Stimulated activated effector memory CD8-positive, alpha-beta T cell treated with anti-CD3 and anti-CD28 coated beads, Interleukin-12 subunit alpha, Interleukin-12 subunit beta, amount 100 ng/mL, for 72 hours (primary cell): ENCODE measurements at regions not wholly inside any gene's neighbourhood (a gene's known extent, or its start where the extent isn't known, plus 50 kb on each side); places are given as distances from the start of the nearest gene placed in this dataset.
"Not testable (repeated sequence)": the region's sequence is repeated elsewhere in the genome, so short reads cannot be mapped to it uniquely, and the experiment has no call there.

Source experiments
- ATAC-seq: fragments of 150-1000 bp; cut with Tn5 transposase; 2 replicates; pipeline ENCODE4 v1.10.0; 2021
- DNase-seq, 2 donors: peaks; one replicate each; pipeline ENCODE4 v3.0.0; 2021 to 2022; ENCODE audit warnings: low spot score in 2 of 2
- H3K27ac Mint-ChIP-seq: one replicate; pipeline ENCODE4 v1.8.0; 2022; ENCODE audit warnings: mild to moderate bottlenecking, mixed read lengths
- H3K36me3 Mint-ChIP-seq: one replicate; pipeline ENCODE4 v1.8.0; 2022; ENCODE audit warnings: mild to moderate bottlenecking, mixed read lengths
- H3K4me1 Mint-ChIP-seq: one replicate; pipeline ENCODE4 v1.8.0; 2022; ENCODE audit warnings: mixed read lengths
- H3K4me3 Mint-ChIP-seq: one replicate; pipeline ENCODE4 v1.8.0; 2022; ENCODE audit warnings: mild to moderate bottlenecking, mixed read lengths
- H3K9me3 Mint-ChIP-seq: one replicate; pipeline ENCODE4 v1.8.0; 2022; ENCODE audit warnings: mixed read lengths

- Mint-ChIP-seq H3K4me3 (no peak overlapping the region), H3K9me3 (peaks cover 3% of the 10 kb centered on the region), H3K36me3 (no peaks in the 10 kb centered on the region), H3K4me1 (no peaks in the 10 kb centered on the region), H3K27ac (no peak overlapping the region)
- ATAC-seq (no peak), DNase-seq (no peak)
Observed at GRCh38 chr6:98044791-98045470, 761.9 kb upstream of the MMS22L start.

- DNase-seq = no peak
- Mint-ChIP-seq H3K27ac (no peak overlapping the region), H3K9me3 (no peaks in the 10 kb centered on the region), H3K36me3 (no peaks in the 10 kb centered on the region), H3K4me3 (no peak overlapping the region), H3K4me1 (no peaks in the 10 kb centered on the region)
- no peak for ATAC-seq
Observed at GRCh38 chr6:98047164-98047563, 764.1 kb upstream of the MMS22L start.

GRCh38 chr6:98047871-98048270, 764.9 kb upstream of the MMS22L start:
- Mint-ChIP-seq H3K27ac (no peak overlapping the region), H3K9me3 (no peaks in the 10 kb centered on the region), H3K4me3 (no peak overlapping the region), H3K4me1 (no peaks in the 10 kb centered on the region), H3K36me3 (no peaks in the 10 kb centered on the region)
- ATAC-seq (no peak), DNase-seq (no peak)

GRCh38 chr6:98054453-98054852, 771.4 kb upstream of the MMS22L start:
- DNase-seq = no peak

GRCh38 chr6:98056955-98057354, 773.9 kb upstream of the MMS22L start:
- H3K9me3 Mint-ChIP-seq = peaks cover 3% of the 10 kb centered on the region
- no peak overlapping the region for H3K27ac Mint-ChIP-seq
- H3K4me1 Mint-ChIP-seq = no peaks in the 10 kb centered on the region
- DNase-seq (no peak), ATAC-seq (no peak)
- no peak overlapping the region for H3K4me3 Mint-ChIP-seq
- no peaks in the 10 kb centered on the region for H3K36me3 Mint-ChIP-seq

More at GRCh38 chr6:98054453-98054852, 771.4 kb upstream of the MMS22L start:
- Mint-ChIP-seq H3K9me3 (peaks cover 3% of the 10 kb centered on the region), H3K36me3 (no peaks in the 10 kb centered on the region), H3K27ac (no peak overlapping the region), H3K4me1 (no peaks in the 10 kb centered on the region), H3K4me3 (no peak overlapping the region)
- ATAC-seq = no peak

DNA sequence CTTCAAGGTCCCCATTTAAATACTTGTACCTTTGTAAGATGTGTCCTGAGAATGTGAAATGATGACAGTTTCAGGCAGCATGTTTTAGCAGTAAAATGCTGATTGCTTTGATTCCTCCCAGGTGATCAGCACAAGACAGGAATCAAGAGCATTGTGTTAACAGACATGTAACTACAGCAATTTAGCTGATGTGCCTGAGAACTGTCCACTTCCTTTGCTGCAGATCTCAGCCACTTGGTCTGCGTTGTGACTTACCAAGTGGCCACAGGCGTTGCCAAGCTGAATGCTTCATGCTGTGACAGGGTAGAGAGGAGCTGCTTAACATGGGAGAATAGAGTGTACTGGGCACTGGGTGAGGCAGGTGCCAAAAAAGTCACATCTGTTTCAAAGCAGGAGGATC, 767.0 kb upstream of the POU3F2 start:
- H3K9me3 Mint-ChIP-seq = peaks cover 5% of the 10 kb centered on the region
- H3K4me3 Mint-ChIP-seq = no peak overlapping the region
- no peaks in the 10 kb centered on the region for H3K36me3 Mint-ChIP-seq
- ATAC-seq = peak; percentile 24
- no peaks in the 10 kb centered on the region for H3K4me1 Mint-ChIP-seq
- DNase-seq = no peak
- H3K27ac Mint-ChIP-seq = no peak overlapping the region

GRCh38 chr6:98088537-98088936, 745.8 kb upstream of the POU3F2 start:
- H3K9me3 Mint-ChIP-seq = peaks cover 14% of the 10 kb centered on the region
- DNase-seq, H3K4me3 Mint-ChIP-seq, H3K36me3 Mint-ChIP-seq, ATAC-seq, H3K4me1 Mint-ChIP-seq, H3K27ac Mint-ChIP-seq: not testable (repeated sequence)

DNA sequence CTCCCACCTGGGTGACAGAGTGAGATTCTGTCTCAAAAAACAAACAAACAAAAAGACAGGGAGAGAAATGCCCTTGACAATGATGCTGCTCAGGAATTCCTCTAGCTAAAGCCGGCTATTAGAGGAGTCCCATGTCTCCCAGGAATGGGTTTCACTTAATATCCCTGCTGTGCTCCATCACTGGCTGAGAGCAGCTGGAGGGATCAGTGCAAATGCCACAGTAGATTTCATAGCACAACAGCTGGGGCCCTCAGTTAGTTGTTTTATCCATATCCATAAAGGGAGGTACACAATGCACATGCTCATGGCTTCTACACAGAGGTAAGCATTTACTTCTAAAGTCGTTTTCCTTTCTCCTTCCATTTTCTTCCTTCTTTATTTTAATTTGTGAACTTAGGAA, 742.0 kb upstream of the POU3F2 start:
- Mint-ChIP-seq H3K36me3 (no peaks in the 10 kb centered on the region), H3K4me3 (no peak overlapping the region), H3K9me3 (peaks cover 14% of the 10 kb centered on the region), H3K27ac (no peak overlapping the region), H3K4me1 (no peaks in the 10 kb centered on the region)
- ATAC-seq (no peak), DNase-seq (no peak)

- Mint-ChIP-seq H3K4me1 (no peaks in the 10 kb centered on the region), H3K4me3 (no peak overlapping the region), H3K9me3 (peaks cover 9% of the 10 kb centered on the region), H3K36me3 (no peaks in the 10 kb centered on the region), H3K27ac (no peak overlapping the region)
- no peak for ATAC-seq
- DNase-seq = no peak
Observed at GRCh38 chr6:98094696-98095095, 739.7 kb upstream of the POU3F2 start.

GRCh38 chr6:98107801-98108200, 726.6 kb upstream of the POU3F2 start:
- Mint-ChIP-seq H3K4me3 (no peak overlapping the region), H3K27ac (no peak overlapping the region), H3K36me3 (no peaks in the 10 kb centered on the region), H3K9me3 (peaks cover 17% of the 10 kb centered on the region), H3K4me1 (no peaks in the 10 kb centered on the region)
- no peak for ATAC-seq
- no peak for DNase-seq

DNA sequence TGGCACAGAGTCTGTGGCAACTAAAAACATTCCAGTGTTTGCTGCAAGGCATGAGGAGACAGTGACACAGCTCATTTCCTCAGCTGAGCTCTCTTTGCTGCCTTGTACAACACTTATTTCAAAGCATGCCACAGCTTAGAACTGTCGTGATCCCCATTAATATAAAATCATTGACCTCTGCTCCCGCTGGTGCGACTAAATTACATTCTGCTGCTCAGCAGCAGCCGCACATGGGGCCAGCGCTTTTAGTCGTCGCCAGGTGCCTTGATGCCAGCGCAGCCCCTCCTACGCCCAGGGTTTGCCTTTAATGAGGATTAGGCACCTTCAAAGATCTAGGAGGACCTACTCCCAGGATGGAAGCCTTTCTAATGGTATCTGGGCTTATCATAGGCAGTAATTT, 717.9 kb upstream of the POU3F2 start:
- ATAC-seq (no peak), DNase-seq (no peak)
- no peak overlapping the region for H3K4me3 Mint-ChIP-seq
- H3K4me1 Mint-ChIP-seq = no peaks in the 10 kb centered on the region
- H3K27ac Mint-ChIP-seq = no peak overlapping the region
- no peaks in the 10 kb centered on the region for H3K36me3 Mint-ChIP-seq
- peaks cover 15% of the 10 kb centered on the region for H3K9me3 Mint-ChIP-seq

- DNase-seq (no peak), ATAC-seq (no peak)
- H3K27ac Mint-ChIP-seq = no peak overlapping the region
- H3K36me3 Mint-ChIP-seq = no peaks in the 10 kb centered on the region
- H3K4me3 Mint-ChIP-seq = no peak overlapping the region
- peaks cover 13% of the 10 kb centered on the region for H3K9me3 Mint-ChIP-seq
- no peaks in the 10 kb centered on the region for H3K4me1 Mint-ChIP-seq
Observed at GRCh38 chr6:98117068-98117467, 717.3 kb upstream of the POU3F2 start.

DNA sequence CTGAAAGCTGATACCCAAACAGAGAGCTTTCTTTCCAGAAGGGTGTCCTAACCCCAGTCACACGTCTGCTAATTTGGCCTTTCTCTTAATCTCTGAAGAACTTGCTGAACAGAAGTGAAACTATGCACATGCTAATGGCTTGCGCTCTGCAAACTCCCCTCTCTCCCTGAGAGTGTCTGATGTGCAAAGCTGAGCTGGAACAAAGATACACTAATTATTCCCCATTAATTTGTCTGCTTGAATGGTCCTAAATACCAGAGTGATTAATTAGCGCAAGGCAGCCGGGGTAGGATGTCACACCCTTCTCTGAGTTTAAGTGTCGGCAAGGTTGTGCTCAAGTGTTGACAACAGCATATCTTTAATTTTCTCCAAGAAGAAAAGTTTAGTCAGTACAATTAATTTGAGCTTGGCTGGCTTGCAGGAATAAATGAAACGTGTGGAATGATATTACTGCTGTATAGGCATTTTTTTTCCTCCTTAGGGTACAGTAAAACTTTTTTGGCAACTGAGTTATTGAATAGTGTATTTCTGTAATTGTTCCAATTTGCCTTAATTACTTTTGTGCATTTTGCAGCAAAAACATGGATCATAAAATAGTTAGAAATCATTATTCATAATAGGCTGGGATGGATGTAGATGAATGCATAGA, 715.9 kb upstream of the POU3F2 start:
- Mint-ChIP-seq H3K36me3 (no peaks in the 10 kb centered on the region), H3K27ac (no peak overlapping the region), H3K9me3 (peaks cover 10% of the 10 kb centered on the region), H3K4me1 (no peaks in the 10 kb centered on the region), H3K4me3 (no peak overlapping the region)
- ATAC-seq = no peak
- no peak for DNase-seq

GRCh38 chr6:98124171-98124570, 710.2 kb upstream of the POU3F2 start:
- no peaks in the 10 kb centered on the region for H3K4me1 Mint-ChIP-seq
- no peaks in the 10 kb centered on the region for H3K36me3 Mint-ChIP-seq
- H3K27ac Mint-ChIP-seq = no peak overlapping the region
- ATAC-seq = peak; percentile 43
- no peak overlapping the region for H3K4me3 Mint-ChIP-seq
- DNase-seq = no peak
- H3K9me3 Mint-ChIP-seq = peaks cover 3% of the 10 kb centered on the region

DNA sequence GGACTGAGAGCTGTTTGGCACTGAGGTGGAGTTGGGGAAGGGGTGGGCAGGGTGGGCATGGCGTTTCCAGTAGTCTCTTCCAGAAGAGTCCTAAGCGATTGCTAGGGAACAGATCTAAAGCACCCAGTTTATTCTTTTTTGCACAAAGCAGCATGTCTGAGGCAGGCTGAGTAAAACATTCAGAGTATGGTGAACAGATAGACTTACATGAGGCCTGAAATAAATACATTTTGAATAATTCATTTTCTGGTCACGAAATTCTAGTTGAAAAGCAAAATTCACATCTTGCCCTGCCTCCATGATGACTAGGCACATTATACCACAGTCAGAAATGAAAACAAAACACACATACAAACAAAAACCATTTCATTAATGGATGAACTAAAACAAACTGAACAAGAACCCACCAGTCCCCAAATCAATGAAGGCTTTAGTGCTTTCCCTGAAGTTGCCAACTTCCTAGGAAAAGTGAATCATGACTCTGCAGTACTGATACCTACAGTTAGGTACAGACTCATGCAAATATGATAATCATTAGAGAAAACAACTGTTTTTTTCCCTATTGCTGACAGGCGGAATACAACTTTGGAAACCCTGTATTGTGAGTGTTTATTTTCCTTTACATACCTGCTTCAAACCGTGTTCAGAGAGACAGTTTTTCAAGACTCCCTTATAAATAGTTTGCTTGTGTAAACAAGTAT, 702.9 kb upstream of the POU3F2 start:
- H3K4me3 Mint-ChIP-seq = no peak overlapping the region
- DNase-seq (no peak), ATAC-seq (no peak)
- H3K9me3 Mint-ChIP-seq = no peaks in the 10 kb centered on the region
- H3K27ac Mint-ChIP-seq = no peak overlapping the region
- H3K4me1 Mint-ChIP-seq = no peaks in the 10 kb centered on the region
- no peaks in the 10 kb centered on the region for H3K36me3 Mint-ChIP-seq

GRCh38 chr6:98136333-98136732, 698.0 kb upstream of the POU3F2 start:
- DNase-seq (no peak), ATAC-seq (no peak)
- H3K9me3 Mint-ChIP-seq = peaks cover 9% of the 10 kb centered on the region
- no peak overlapping the region for H3K4me3 Mint-ChIP-seq
- no peaks in the 10 kb centered on the region for H3K36me3 Mint-ChIP-seq
- no peaks in the 10 kb centered on the region for H3K4me1 Mint-ChIP-seq
- no peak overlapping the region for H3K27ac Mint-ChIP-seq
